GM10266 (cell line): ENCODE measurements at regions not wholly inside any gene's neighbourhood (a gene's known extent, or its start where the extent isn't known, plus 50 kb on each side); places are given as distances from the start of the nearest gene placed in this dataset.

Experiments
- DNase-seq: peaks from one replicate; pipeline ENCODE4 v3.0.0; 2012; ENCODE audit errors: extremely low spot score
- CTCF ChIP-seq: IDR thresholded peaks from 2 replicates; pipeline ENCODE4 v1.5.1; 2012; ENCODE audit warnings: mild to moderate bottlenecking, low read depth; ENCODE audit not compliant: control insufficient read depth, insufficient read depth; ENCODE audit errors: missing control alignments

GRCh38 chr11:26248661-26249060 is 83.3 kb upstream of the ANO3 start:
- TF ChIP-seq CTCF, result no peak
- DNase-seq, result no peak

- DNase-seq, result no peak
- TF ChIP-seq CTCF, result no peak
Observed at GRCh38 chr11:26254378-26254777, 77.6 kb upstream of the ANO3 start.

- TF ChIP-seq CTCF, result no peak
- no peak for DNase-seq
Observed at GRCh38 chr11:26263769-26264168, 68.2 kb upstream of the ANO3 start.

GRCh38 chr11:26264266-26264665 is 67.7 kb upstream of the ANO3 start:
- DNase-seq, result no peak

GRCh38 chr11:26268980-26269660 is 62.8 kb upstream of the ANO3 start:
- DNase-seq, result no peak
- TF ChIP-seq CTCF, result no peak

More at GRCh38 chr11:26264266-26264665, 67.7 kb upstream of the ANO3 start:
- TF ChIP-seq CTCF, result no peak

GRCh38 chr11:26271666-26272065 is 60.3 kb upstream of the ANO3 start:
- no peak for TF ChIP-seq CTCF
- DNase-seq, result no peak

- TF ChIP-seq CTCF, result peak; percentile 92
- peak; percentile 15 for DNase-seq
Observed at GRCh38 chr11:26276798-26277424, 55.0 kb upstream of the ANO3 start.
